Peyer's patch (tissue), 4 donors: ENCODE measurements at regions not wholly inside any gene's neighbourhood (a gene's known extent, or its start where the extent isn't known, plus 50 kb on each side); places are given as distances from the start of the nearest gene placed in this dataset.

Experiments used
- CTCF ChIP-seq, 6 experiments: fragments of 450-650 bp in 4 of 6; fragments of 200-600 bp in 2 of 6; sonication (generic) in 1 of 6; IDR thresholded peaks; one replicate each; pipeline ENCODE4 v1.5.1; 2017 to 2019; ENCODE audit warnings: antibody characterized with exemption in 6 of 6, mild to moderate bottlenecking in 3 of 6, moderate library complexity in 1 of 6
- POLR2A ChIP-seq, 2 donors: fragments of 450-650 bp; IDR thresholded peaks; one replicate each; pipeline ENCODE4 v1.5.1; 2017; ENCODE audit warnings: antibody characterized with exemption in 2 of 2, mild to moderate bottlenecking in 2 of 2, moderate library complexity in 2 of 2

DNA sequence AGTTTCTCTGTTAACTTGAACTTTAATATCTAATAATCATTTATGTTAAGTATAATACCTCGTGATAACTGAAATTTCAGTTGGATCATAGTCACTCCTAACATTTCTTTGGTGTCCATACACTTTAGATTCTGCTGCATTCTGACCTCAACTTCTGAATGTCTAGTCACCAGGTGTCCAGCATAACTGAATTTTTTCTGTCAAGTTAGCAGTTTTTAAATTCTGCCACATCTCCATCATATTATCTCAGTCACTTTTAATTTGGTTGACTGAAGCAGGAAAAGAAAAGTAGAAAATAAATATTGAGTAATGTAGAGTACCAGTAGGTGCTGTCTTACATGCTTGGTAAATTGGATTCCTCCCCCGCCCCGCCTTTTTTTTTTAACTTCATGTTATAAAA lies 128.6 kb downstream of the TANC2 start:
- TF ChIP-seq CTCF (IDR thresholded peaks at IDR 0.05) (no peak), POLR2A (IDR thresholded peaks at IDR 0.05) (no peak)
